Adipose tissue (tissue), 3 donors: ENCODE measurements at regions not wholly inside any gene's neighbourhood (a gene's known extent, or its start where the extent isn't known, plus 50 kb on each side); places are given as distances from the start of the nearest gene placed in this dataset.

Experiments
- H3K27ac ChIP-seq: one replicate; pipeline ENCODE4 v1.5.1; 2013; ENCODE audit warnings: low read depth, low read length
- WGBS, 3 donors: extraction: QIAGEN DNeasy Blood & Tissue Kit; methylation state at CpG; one replicate each; pipeline ENCODE4 v1.1.7; 2013; 5-methylcytosine and 5-hydroxymethylcytosine counted together
- donor health status: healthy with polysubstance abuse.
- donor health status: Bipolar disorder and iron deficiency.
- donor health status: healthy.

- WGBS, 3 donors = 61 to 89% (median 69%) methylated on average over 2 of the region's 2 CpGs
- H3K27ac ChIP-seq = no peak overlapping the region
These were observed 103.6 kb upstream of the PTGFR start for GRCh38 chr1:78387201-78387600.

GRCh38 chr1:78387871-78388270, 102.9 kb upstream of the PTGFR start:
- WGBS, 3 donors = 30 to 54% (median 46%) methylated on average over 1 of the region's 1 CpG
- H3K27ac ChIP-seq = no peak overlapping the region

GRCh38 chr1:78388275-78388674, 102.5 kb upstream of the PTGFR start:
- no peak overlapping the region for H3K27ac ChIP-seq

- 62 to 81% (median 75%) methylated on average over 2 of the region's 2 CpGs for WGBS, 3 donors
- H3K27ac ChIP-seq = no peak overlapping the region
These were observed 89.6 kb upstream of the PTGFR start for GRCh38 chr1:78401148-78401547.

DNA sequence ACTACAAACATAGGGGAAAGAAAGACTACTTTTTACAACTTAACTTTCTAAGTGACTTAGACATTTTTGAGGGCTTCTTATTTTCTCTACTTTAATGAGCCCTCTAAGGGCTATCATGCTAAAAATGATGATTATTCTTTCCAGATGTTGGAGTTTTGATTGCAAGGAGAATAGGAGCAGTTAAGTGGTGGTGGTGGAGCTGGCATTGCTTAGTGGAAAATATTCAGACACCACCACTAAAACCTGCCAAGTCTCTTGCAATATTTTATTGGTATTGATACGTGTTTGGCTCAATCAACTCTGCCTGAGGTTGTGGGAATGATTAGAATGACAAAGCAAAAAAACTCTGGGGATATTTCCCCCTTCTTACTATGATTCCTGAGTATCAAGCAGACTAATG, 82.6 kb upstream of the PTGFR start:
- no peak overlapping the region for H3K27ac ChIP-seq
- WGBS, 3 donors = 46 to 61% (median 59%) methylated on average over 1 of the region's 1 CpG

- 81 to 89% (median 83%) methylated on average over 2 of the region's 2 CpGs for WGBS, 3 donors
- H3K27ac ChIP-seq = no peak overlapping the region
These were observed 82.0 kb upstream of the PTGFR start for GRCh38 chr1:78408810-78409209.

- 93 to 96% (median 95%) methylated on average over 2 of the region's 2 CpGs for WGBS, 3 donors
- H3K27ac ChIP-seq = no peak overlapping the region
These were observed 80.1 kb upstream of the PTGFR start for GRCh38 chr1:78410643-78411042.

DNA sequence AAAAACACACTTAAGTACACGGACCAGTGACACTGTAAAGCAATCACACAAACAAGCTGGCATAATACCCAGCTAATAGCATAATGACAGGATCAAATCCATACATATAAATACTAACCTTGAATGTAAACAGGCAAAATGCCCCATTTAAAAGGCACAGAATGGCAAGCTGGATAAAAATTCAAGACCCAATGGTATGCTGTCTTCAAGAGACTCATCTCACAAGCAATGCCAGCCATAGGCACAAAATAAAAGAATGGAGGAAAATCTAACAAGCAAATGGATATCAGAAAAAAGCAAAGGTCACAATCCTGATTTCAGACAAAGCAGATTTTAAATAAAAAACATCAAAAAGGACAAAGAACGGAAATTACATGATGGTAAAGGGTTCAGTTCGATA, 79.1 kb upstream of the PTGFR start:
- no peak overlapping the region for H3K27ac ChIP-seq
- WGBS, 3 donors = 46 to 57% (median 56%) methylated on average over 3 of the region's 3 CpGs

- 77 to 79% (median 78%) methylated on average over 1 of the region's 1 CpG for WGBS, 3 donors
- no peak overlapping the region for H3K27ac ChIP-seq
These were observed 75.6 kb upstream of the PTGFR start for GRCh38 chr1:78415165-78415564.

- WGBS, 3 donors = 75 to 82% (median 79%) methylated on average over 3 of the region's 3 CpGs
- H3K27ac ChIP-seq = no peak overlapping the region
These were observed 71.5 kb upstream of the PTGFR start for GRCh38 chr1:78419309-78419708.

DNA sequence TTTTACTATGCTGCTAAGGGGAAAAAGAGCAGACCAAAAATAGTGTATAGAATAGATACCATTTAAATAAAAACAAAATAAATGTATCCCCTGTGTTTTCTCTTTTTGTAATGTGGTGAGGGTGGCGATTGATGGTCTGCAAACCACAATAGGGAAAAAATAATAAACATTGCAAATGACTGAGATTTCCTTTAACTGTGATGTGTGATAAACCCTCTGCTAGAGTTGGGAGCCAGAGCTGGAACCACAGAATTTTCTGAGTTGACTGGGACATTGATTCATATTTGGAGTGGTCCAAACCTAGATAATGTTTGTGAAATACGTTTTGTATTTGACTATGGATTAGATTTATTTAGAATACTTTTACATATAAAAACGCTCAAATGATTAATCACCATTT, 70.6 kb upstream of the PTGFR start:
- no peak overlapping the region for H3K27ac ChIP-seq
- WGBS, 3 donors = 68 to 80% (median 78%) methylated on average over 3 of the region's 3 CpGs

GRCh38 chr1:78420688-78421087, 70.1 kb upstream of the PTGFR start:
- no peak overlapping the region for H3K27ac ChIP-seq

GRCh38 chr1:78424720-78425119, 66.1 kb upstream of the PTGFR start:
- WGBS, 3 donors = 77 to 91% (median 87%) methylated on average over 5 of the region's 5 CpGs
- H3K27ac ChIP-seq = no peak overlapping the region

- 59 to 80% (median 66%) methylated on average over 4 of the region's 4 CpGs for WGBS, 3 donors
- H3K27ac ChIP-seq = no peak overlapping the region
These were observed 64.4 kb upstream of the PTGFR start for GRCh38 chr1:78426408-78426807.

GRCh38 chr1:78427506-78427905, 63.3 kb upstream of the PTGFR start:
- no peak overlapping the region for H3K27ac ChIP-seq
- 26 to 50% (median 36%) methylated on average over 2 of the region's 2 CpGs for WGBS, 3 donors

DNA sequence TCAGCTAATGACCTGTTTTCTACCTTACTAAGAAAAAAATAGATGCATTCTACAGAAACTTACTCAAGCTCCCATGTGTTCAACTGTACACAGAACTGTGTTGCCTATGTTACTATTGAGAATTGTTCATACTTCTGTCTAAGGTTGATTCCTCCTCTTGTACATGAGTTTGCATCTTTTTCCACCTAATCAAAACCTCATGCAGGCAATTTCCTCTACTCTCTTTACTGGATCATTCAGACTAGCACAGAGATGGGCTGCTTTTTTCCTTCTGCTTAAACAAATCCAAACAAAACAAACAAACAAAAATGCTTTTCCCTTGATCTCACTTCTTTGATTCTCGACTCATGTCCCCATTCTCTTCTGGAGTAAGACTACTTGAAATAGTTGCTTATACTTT, 58.8 kb upstream of the PTGFR start:
- 48 to 76% (median 68%) methylated on average over 1 of the region's 1 CpG for WGBS, 3 donors
- no peak overlapping the region for H3K27ac ChIP-seq

DNA sequence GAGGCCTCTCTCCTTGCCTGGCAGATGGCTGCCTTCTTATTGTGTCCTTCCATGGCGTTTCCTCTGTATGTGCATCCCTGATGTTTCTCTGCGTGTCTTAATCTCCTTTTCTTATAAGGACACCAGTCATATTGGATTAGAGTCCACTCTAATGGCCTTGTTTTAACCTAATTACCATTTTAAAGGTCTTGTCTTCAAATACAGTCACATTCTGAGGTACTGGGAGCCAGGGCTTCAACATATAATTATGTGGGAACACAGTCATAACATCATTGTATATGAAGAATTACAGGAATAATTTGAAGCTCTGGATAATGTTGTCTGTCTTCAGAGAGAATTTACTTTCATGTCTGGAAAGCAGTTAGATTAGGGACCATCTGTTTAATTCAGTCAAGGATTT, 56.4 kb upstream of the PTGFR start:
- no peak overlapping the region for H3K27ac ChIP-seq

GRCh38 chr1:78436961-78437360, 53.8 kb upstream of the PTGFR start:
- 69 to 89% (median 72%) methylated on average over 1 of the region's 1 CpG for WGBS, 3 donors

More for the DNA sequence above, 56.4 kb upstream of the PTGFR start:
- whole genome bisulfite sequencing, 3 donors = 79 to 90% (median 85%) methylated on average over 2 of the region's 2 CpGs

GRCh38 chr1:78437396-78437795, 53.4 kb upstream of the PTGFR start:
- no peak overlapping the region for H3K27ac ChIP-seq
- 31 to 48% (median 42%) methylated on average over 5 of the region's 5 CpGs for WGBS, 3 donors

More at GRCh38 chr1:78436961-78437360, 53.8 kb upstream of the PTGFR start:
- no peak overlapping the region for H3K27ac ChIP-seq

DNA sequence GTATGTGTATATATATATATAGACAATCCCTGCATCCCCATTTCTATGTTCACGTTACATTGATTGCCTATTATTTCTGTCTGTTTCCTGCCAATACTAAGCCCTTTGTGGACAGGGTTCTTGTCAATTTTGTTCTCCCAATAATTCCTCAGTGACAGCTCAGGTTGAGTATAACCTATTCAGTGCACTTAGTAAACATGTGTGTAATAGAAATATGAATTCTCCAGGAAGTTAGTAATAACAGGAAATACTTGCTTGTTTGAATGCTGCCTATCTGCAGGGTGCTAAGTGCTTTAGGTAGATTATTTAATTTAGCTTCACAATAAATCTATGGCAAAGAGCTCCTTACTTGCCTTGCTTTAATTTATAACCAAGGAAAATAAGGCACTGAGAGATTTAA, 52.8 kb upstream of the PTGFR start:
- no peak overlapping the region for H3K27ac ChIP-seq
- 62 to 84% (median 83%) methylated on average over 1 of the region's 1 CpG for WGBS, 3 donors

DNA sequence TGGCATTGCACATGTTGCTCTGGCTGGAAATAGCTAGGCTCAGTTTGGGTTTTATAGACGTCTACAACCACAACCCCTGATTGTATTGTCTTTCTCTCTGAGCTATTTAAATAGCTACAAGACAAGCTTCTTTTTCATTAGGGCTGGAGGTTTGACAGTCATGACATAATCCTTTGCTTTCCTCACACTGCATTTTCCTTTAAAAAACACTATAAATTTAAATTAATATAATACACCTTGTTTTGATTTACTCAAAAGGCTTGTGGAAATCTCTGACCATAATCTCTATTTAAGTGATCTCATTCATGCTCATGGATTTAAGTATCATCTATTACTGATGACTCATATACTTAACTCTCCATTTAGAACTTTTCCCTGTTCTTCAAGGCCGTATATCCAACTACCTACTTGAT, 50.4 kb upstream of the PTGFR start:
- 63 to 70% (median 69%) methylated on average over 2 of the region's 2 CpGs for WGBS, 3 donors
- H3K27ac ChIP-seq = no peak overlapping the region
